SU-DHL-6 (cell line): ENCODE measurements at regions not wholly inside any gene's neighbourhood (a gene's known extent, or its start where the extent isn't known, plus 50 kb on each side); places are given as distances from the start of the nearest gene placed in this dataset.
A peak's percentile ranks its signal among the peaks of the same experiment; 100 is the strongest.

Source experiments
- H2AFZ ChIP-seq: fragments of 200-600 bp; sonication (generic); 2 replicates; pipeline ENCODE4 v1.6.1; 2014; ENCODE audit warnings: low read depth, mild to moderate bottlenecking, moderate library complexity, mixed read lengths, antibody characterized with exemption, low read length; ENCODE audit not compliant: severe bottlenecking
- H3F3A ChIP-seq: fragments of 200-600 bp; shearing (Covaris generic); 2 replicates; pipeline ENCODE4 v1.6.0; 2016; ENCODE audit warnings: antibody characterized with exemption, mild to moderate bottlenecking; ENCODE audit not compliant: insufficient read depth
- H3K27ac ChIP-seq: fragments of 200-600 bp; sonication (generic); 2 replicates; pipeline ENCODE4 v1.5.1; 2016; ENCODE audit warnings: low read depth, mild to moderate bottlenecking, low read length, moderate library complexity, mixed read lengths
- H3K27me3 ChIP-seq: fragments of 200-600 bp; sonication (generic), shearing (Covaris generic); 2 replicates; pipeline ENCODE4 v1.6.0; 2014; ENCODE audit warnings: mild to moderate bottlenecking, low read length
- H3K36me3 ChIP-seq: fragments of 200-600 bp; sonication (generic); 2 replicates; pipeline ENCODE4 v1.6.1; 2014; ENCODE audit warnings: mild to moderate bottlenecking, low read length, mixed read lengths
- H3K4me2 ChIP-seq: fragments of 300-600, 200-600 bp; shearing (Covaris generic), sonication (generic); 2 replicates; pipeline ENCODE4 v1.6.0; 2014; ENCODE audit warnings: low read length, low read depth, mild to moderate bottlenecking; ENCODE audit not compliant: poor library complexity, severe bottlenecking
- H3K4me3 ChIP-seq: fragments of 200-600 bp; sonication (generic); 2 replicates; pipeline ENCODE4 v1.5.1; 2014; ENCODE audit warnings: antibody characterized with exemption, low read length, mild to moderate bottlenecking, mixed read lengths; ENCODE audit not compliant: insufficient read depth, poor library complexity, severe bottlenecking
- H3K79me2 ChIP-seq: fragments of 200-600 bp; sonication (generic); 2 replicates; pipeline ENCODE4 v1.6.1; 2014; ENCODE audit warnings: mild to moderate bottlenecking, low read length, moderate library complexity; ENCODE audit not compliant: insufficient read depth
- H3K9ac ChIP-seq: fragments of 200-600 bp; sonication (generic); 2 replicates; pipeline ENCODE4 v1.7.0; 2014; ENCODE audit warnings: mild to moderate bottlenecking, low read length
- H3K9me2 ChIP-seq: fragments of 200-600 bp; sonication (generic); replicated peaks from 2 replicates; pipeline ENCODE4 v1.6.1; 2014; ENCODE audit warnings: low read length; ENCODE audit not compliant: insufficient read depth
- H3K9me3 ChIP-seq: fragments of 200-600 bp; sonication (generic); 2 replicates; pipeline ENCODE4 v1.6.1; 2014; ENCODE audit warnings: low read length, mixed read lengths; ENCODE audit not compliant: insufficient read depth
- H4K20me1 ChIP-seq: fragments of 200-600 bp; sonication (generic); 2 replicates; pipeline ENCODE4 v1.6.1; 2014; ENCODE audit warnings: low read depth, mild to moderate bottlenecking, antibody characterized with exemption, low read length, moderate library complexity, mixed read lengths
- CTCF ChIP-seq: fragments of 200-600 bp; sonication (generic); IDR thresholded peaks from one replicate; pipeline ENCODE4 v1.5.1; 2017; ENCODE audit warnings: antibody characterized with exemption, mild to moderate bottlenecking, low read length, moderate library complexity; ENCODE audit not compliant: insufficient read depth, poor library complexity, severe bottlenecking
- EZH2phosphoT487 ChIP-seq: fragments of 200-600 bp; sonication (generic), shearing (Covaris generic); conservative IDR thresholded peaks from 2 replicates; pipeline ENCODE4 v1.6.1; 2018; ENCODE audit warnings: mild to moderate bottlenecking, antibody characterized with exemption, low read length, moderate library complexity, mixed read lengths

DNA sequence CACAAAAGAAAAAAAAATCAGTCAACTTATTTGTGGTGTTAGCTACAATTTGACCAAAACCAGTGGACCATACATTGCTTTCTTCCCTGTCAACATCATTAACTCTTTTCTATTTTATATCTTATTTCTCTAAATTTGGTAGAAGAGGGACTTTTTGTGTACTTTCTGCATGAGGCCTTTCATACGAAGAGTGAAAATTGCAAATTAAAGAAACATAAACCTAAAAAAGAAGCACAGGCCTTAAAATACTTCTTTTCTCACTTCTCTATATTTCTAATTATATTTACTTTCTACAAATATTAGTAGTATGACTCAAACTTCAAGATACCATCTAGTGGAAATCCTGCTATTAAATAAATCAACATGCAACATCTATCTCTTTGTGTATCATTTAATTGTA, 1073.4 kb upstream of the ZEB2 start:
- no peaks in the 10 kb centered on the region for H3K9me2 ChIP-seq
- H3K4me2 ChIP-seq = peak overlapping the region; percentile 38
- H2AFZ ChIP-seq = no peak overlapping the region
- no peak overlapping the region for H3K4me3 ChIP-seq
- no peaks in the 10 kb centered on the region for H3K79me2 ChIP-seq
- no peaks in the 10 kb centered on the region for H3K9me3 ChIP-seq
- no peak for TF ChIP-seq EZH2phosphoT487
- no peak for TF ChIP-seq CTCF
- H3K27me3 ChIP-seq = no peaks in the 10 kb centered on the region
- H3K36me3 ChIP-seq = no peaks in the 10 kb centered on the region
- H4K20me1 ChIP-seq = no peaks in the 10 kb centered on the region
- H3K27ac ChIP-seq = peak overlapping the region; percentile 34
- no peak overlapping the region for H3K9ac ChIP-seq
- H3F3A ChIP-seq = peaks cover 6% of the 10 kb centered on the region; the same call in 1 of the 2 replicates

- H3K4me2 ChIP-seq = no peak overlapping the region
- no peak overlapping the region for H2AFZ ChIP-seq
- H3K79me2 ChIP-seq = no peaks in the 10 kb centered on the region
- H3K4me3 ChIP-seq = no peak overlapping the region
- no peak overlapping the region for H3K27ac ChIP-seq
- TF ChIP-seq EZH2phosphoT487 (no peak), CTCF (no peak)
- H3F3A ChIP-seq = peaks cover 6% of the 10 kb centered on the region; the same call in 1 of the 2 replicates
- no peaks in the 10 kb centered on the region for H3K27me3 ChIP-seq
- no peak overlapping the region for H3K9ac ChIP-seq
- no peaks in the 10 kb centered on the region for H3K9me3 ChIP-seq
- H3K9me2 ChIP-seq = no peaks in the 10 kb centered on the region
- H3K36me3 ChIP-seq = no peaks in the 10 kb centered on the region
- H4K20me1 ChIP-seq = no peaks in the 10 kb centered on the region
These were observed 1072.4 kb upstream of the ZEB2 start for GRCh38 chr2:145592361-145592760.

DNA sequence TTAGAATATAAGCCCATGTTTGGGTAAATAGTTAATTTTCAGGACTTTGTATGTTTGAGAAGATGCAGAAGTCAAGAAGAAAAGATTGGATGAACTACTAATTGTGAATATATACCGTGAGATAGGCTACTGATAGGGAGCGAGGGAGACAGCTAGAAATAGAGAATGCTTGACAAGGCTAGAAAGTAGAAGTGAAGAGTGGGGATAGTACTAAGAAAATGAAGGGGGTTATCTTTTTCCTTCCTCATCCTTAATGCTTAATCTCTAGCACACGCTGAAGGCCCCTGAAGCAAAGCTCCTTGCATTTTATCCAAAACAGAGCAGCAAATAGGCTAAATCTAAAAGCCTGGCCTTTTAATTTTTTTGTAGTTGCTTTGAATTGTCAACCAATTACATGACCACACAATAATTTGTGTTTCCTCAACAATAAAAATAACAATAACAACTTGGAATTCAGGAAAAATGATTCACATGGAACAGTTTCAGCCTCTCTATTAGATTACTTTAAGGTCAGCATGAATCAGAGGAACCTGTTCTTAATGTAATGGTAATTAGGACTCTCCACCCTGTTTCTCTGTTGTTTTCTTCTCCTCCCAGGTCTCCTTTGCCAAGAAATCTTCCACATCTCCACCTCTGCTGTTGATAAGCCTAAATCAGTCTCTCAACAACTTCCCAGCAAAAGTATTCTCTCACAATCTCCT, 1071.3 kb upstream of the ZEB2 start:
- no peaks in the 10 kb centered on the region for H3K36me3 ChIP-seq
- peaks cover 6% of the 10 kb centered on the region; the same call in 1 of the 2 replicates for H3F3A ChIP-seq
- H3K9me3 ChIP-seq = no peaks in the 10 kb centered on the region
- H3K4me3 ChIP-seq = no peak overlapping the region
- no peak overlapping the region for H2AFZ ChIP-seq
- H3K27me3 ChIP-seq = no peaks in the 10 kb centered on the region
- no peak overlapping the region for H3K27ac ChIP-seq
- H3K79me2 ChIP-seq = no peaks in the 10 kb centered on the region
- H3K4me2 ChIP-seq = no peak overlapping the region
- no peaks in the 10 kb centered on the region for H3K9me2 ChIP-seq
- H4K20me1 ChIP-seq = no peaks in the 10 kb centered on the region
- no peak overlapping the region for H3K9ac ChIP-seq
- TF ChIP-seq CTCF (no peak), EZH2phosphoT487 (no peak)
